K562 (cell line): ENCODE measurements at regions not wholly inside any gene's neighbourhood (a gene's known extent, or its start where the extent isn't known, plus 50 kb on each side); places are given as distances from the start of the nearest gene placed in this dataset.

Experiments
- ATAC-seq: fragments of 200-7000 bp; cut with Tn5 transposase; 3 replicates; pipeline ENCODE4 v1.9.1; 2020; ENCODE audit warnings: moderate library complexity
- BruUV-seq: library from RNA; stranded (reverse); fragments of 400-500 nt; replicated peaks from 2 replicates; lab custom pipeline; 2021; lab: Mats Ljungman, UMichigan
- CTCF ChIA-PET: fragments of 300-600 bp; formaldehyde crosslinking; extraction: SDS; loops from one replicate; lab custom pipeline; 2021; ENCODE audit warnings: low intra/inter-chr PET ratio; lab: Yijun Ruan, JAX
- POLR2A ChIA-PET: fragments of 300-600, 350-650 bp; sonication (Branson Sonifier 250); formaldehyde crosslinking; extraction: SDS; loops from one replicate; lab custom pipeline; 2021; ENCODE audit warnings: antibody characterized with exemption, inconsistent platforms; lab: Yijun Ruan, JAX
- DNase-seq, 4 experiments: peaks; one replicate each; pipeline versions ENCODE4 v3.0.0 to v3.0.0-alpha.2; 2011 to 2018; ENCODE audit warnings: low spot score in 3 of 4, mixed read lengths in 3 of 4; ENCODE audit errors: extremely low read depth in 1 of 4
- FAIRE-seq: peaks from 2 replicates; lab custom pipeline; 2011; peaks lifted over from hg19 to GRCh38; lab: Jason Lieb, UNC
- H2AFZ ChIP-seq: 2 replicates; pipeline ENCODE4 v1.6.0; 2011; ENCODE audit warnings: low read depth, low read length, control low read depth, inconsistent platforms
- H3K27ac ChIP-seq: fragments of 200-600 bp; 3 replicates; pipeline ENCODE4 v1.8.0; 2011; ENCODE audit warnings: low read depth, mild to moderate bottlenecking, control low read depth, inconsistent platforms, low read length, moderate library complexity, mixed read lengths; ENCODE audit errors: extremely low read depth
- H3K27me3 ChIP-seq, 2 experiments: fragments of 300-600 bp in 1 of 2; 2 replicates in 1 of 2; 3 replicates in 1 of 2; pipeline versions ENCODE4 v1.6.0 to v1.8.0; 2011; ENCODE audit warnings: inconsistent platforms in 2 of 2, low read length in 2 of 2, mild to moderate bottlenecking in 1 of 2, mixed read lengths in 1 of 2, moderate library complexity in 1 of 2; ENCODE audit not compliant: control insufficient read depth in 2 of 2, insufficient read depth in 2 of 2
- H3K36me3 ChIP-seq: fragments of 300-600 bp; 3 replicates; pipeline ENCODE4 v1.8.0; 2011; ENCODE audit warnings: mild to moderate bottlenecking, low read length, inconsistent platforms; ENCODE audit not compliant: control insufficient read depth, insufficient read depth
- H3K4me1 ChIP-seq, 2 experiments: fragments of 200-600 bp in 1 of 2; replicated peaks in 1 of 2; 2 replicates in 1 of 2; 3 replicates in 1 of 2; pipeline versions ENCODE4 v1.5.1 to v1.8.0; 2011; ENCODE audit warnings: inconsistent platforms in 2 of 2, low read length in 2 of 2, mild to moderate bottlenecking in 1 of 2, mixed read lengths in 1 of 2, moderate library complexity in 1 of 2; ENCODE audit not compliant: control insufficient read depth in 2 of 2, insufficient read depth in 2 of 2
- H3K4me2 ChIP-seq: 2 replicates; pipeline ENCODE4 v1.6.1; 2011; ENCODE audit warnings: low read length, control low read depth, inconsistent platforms, mixed read lengths; ENCODE audit not compliant: insufficient read depth
- H3K4me3 ChIP-seq: fragments of 200-600 bp; sonication (generic), shearing (Covaris generic); 2 replicates; pipeline ENCODE4 v1.5.1; 2016; ENCODE audit warnings: control low read depth, inconsistent platforms
- H3K79me2 ChIP-seq: fragments of 200-600 bp; 3 replicates; pipeline ENCODE4 v1.8.0; 2011; ENCODE audit warnings: low read length, inconsistent platforms; ENCODE audit not compliant: control insufficient read depth, insufficient read depth
- H3K9ac ChIP-seq, 2 experiments: 2 replicates each; pipeline versions ENCODE4 v1.6.0 to v1.6.1; 2011; ENCODE audit warnings: low read depth in 2 of 2, low read length in 2 of 2, control low read depth in 1 of 2, inconsistent platforms in 1 of 2, mild to moderate bottlenecking in 1 of 2, mixed read lengths in 1 of 2; ENCODE audit not compliant: insufficient read depth in 1 of 2
- H3K9me1 ChIP-seq: one replicate; pipeline ENCODE4 v1.6.0; 2011; ENCODE audit warnings: inconsistent platforms, mild to moderate bottlenecking, low read length, moderate library complexity; ENCODE audit not compliant: control insufficient read depth, insufficient read depth
- H3K9me3 ChIP-seq: replicated peaks from 2 replicates; pipeline ENCODE4 v1.5.1; 2011; ENCODE audit warnings: low read depth, low read length, inconsistent platforms; ENCODE audit not compliant: control insufficient read depth, insufficient read depth
- H4K20me1 ChIP-seq: replicated peaks from 2 replicates; pipeline ENCODE4 v1.6.1; 2011; ENCODE audit warnings: low read length, inconsistent platforms, mixed read lengths; ENCODE audit not compliant: control insufficient read depth, insufficient read depth
- HDAC8 ChIP-seq: fragments of 450-650 bp; IDR thresholded peaks from 2 replicates; pipeline ENCODE4 v1.6.1; 2016; ENCODE audit warnings: mild to moderate bottlenecking, missing genetic modification characterization, moderate library complexity, missing compliant biosample characterization
- LARP7 ChIP-seq: fragments of 450-650 bp; IDR thresholded peaks from 2 replicates; pipeline ENCODE4 v1.6.1; 2016
- PML ChIP-seq: IDR thresholded peaks from 2 replicates; pipeline ENCODE4 v1.6.1; 2012; ENCODE audit warnings: low read length, inconsistent platforms
- ZNF197 ChIP-seq: fragments of 200-800 bp; sonication (Bioruptor generic); IDR thresholded peaks from 2 replicates; pipeline ENCODE4 v1.6.1; 2016; ENCODE audit warnings: low read depth, missing genetic modification characterization, missing compliant biosample characterization
- ZNF274 ChIP-seq: IDR thresholded peaks from 2 replicates; pipeline ENCODE4 v1.6.1; 2011; ENCODE audit warnings: low read depth, mild to moderate bottlenecking, low read length, moderate library complexity, borderline replicate concordance
- ZNF41 ChIP-seq: fragments of 250-450 bp; sonication (Bioruptor Pico); conservative IDR thresholded peaks from 2 replicates; pipeline ENCODE4 v1.4.0; 2020; ENCODE audit warnings: mild to moderate bottlenecking
- ZNF583 ChIP-seq: fragments of 250-450 bp; sonication (Bioruptor Pico); IDR thresholded peaks from 2 replicates; pipeline ENCODE4 v1.4.0; 2020
- ZNF668 ChIP-seq: fragments of 250-450 bp; sonication (Bioruptor Pico); IDR thresholded peaks from 2 replicates; pipeline ENCODE4 v1.8.0; 2022; ENCODE audit warnings: mild to moderate bottlenecking, inconsistent platforms
- WGBS: fragments of 100-300 bp; shearing (Covaris generic); methylation state at CpG from one replicate; pipeline ENCODE4 v1.1.6; 2016; ENCODE audit warnings: low coverage, mixed read lengths; ENCODE audit not compliant: insufficient coverage; ENCODE audit errors: missing lambda C conversion rate; 5-methylcytosine and 5-hydroxymethylcytosine counted together
- in situ Hi-C: fragments of 300-500 bp; cut with MboI; formaldehyde crosslinking; loops from 4 replicates; pipeline ENCODE4 v1.15.0; 2018; ENCODE audit warnings: inconsistent platforms, mixed read lengths
- intact Hi-C: fragments of 100-400 bp; cut with micrococcal nuclease; formaldehyde crosslinking; loops from 2 replicates; pipeline ENCODE4 v1.14.2; 2022
- TF ChIP-seq, protein P1 (sequence below): fragments of 250-450 bp; sonication (Bioruptor Pico); IDR thresholded peaks from 2 replicates; pipeline ENCODE4 v1.4.0; 2020
- TF ChIP-seq, protein P2 (sequence below): fragments of 200-800 bp; sonication (Bioruptor generic); IDR thresholded peaks from 2 replicates; pipeline ENCODE4 v1.6.1; 2016; ENCODE audit warnings: missing genetic modification characterization, missing compliant biosample characterization

DNA sequence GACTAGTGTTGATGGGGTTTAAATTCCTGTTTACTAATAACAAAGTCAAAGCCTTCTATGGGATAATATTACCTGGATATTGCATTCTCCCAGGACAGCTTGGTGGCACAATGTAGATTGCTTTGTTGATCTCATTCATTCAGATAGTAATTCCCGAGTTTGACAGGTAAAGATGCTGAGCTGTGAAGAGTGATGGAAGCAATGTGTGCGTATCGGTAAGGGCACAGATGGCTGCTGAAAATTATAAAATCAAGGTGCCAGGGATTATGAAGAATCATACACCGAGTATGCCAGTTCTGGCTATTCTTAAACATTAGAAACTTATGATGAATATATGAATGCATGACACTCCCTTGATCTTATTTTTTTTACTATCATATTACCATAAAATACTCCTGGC, 100.6 kb upstream of the CNTNAP4 start:
- Histone ChIP-seq H3K4me1 (no peaks in the 10 kb centered on the region), H3K79me2 (no peaks in the 10 kb centered on the region), H3K36me3 (no peaks in the 10 kb centered on the region)
- CTCF ChIA-PET: no interaction called here
- ATAC-seq: no peak
- WGBS: 0% methylated on average over 4 of the region's 4 CpGs
- FAIRE-seq: no peak
- TF ChIP-seq ZNF274: no peak
- no peak for TF ChIP-seq ZNF583 (CRISPR knock-in tag)
- TF ChIP-seq LARP7: no peak
- TF ChIP-seq, all 486 proteins: peak for 0
- Histone ChIP-seq H3K9ac (no peak overlapping the region), H3K9me1 (no peaks in the 10 kb centered on the region), H4K20me1 (no peaks in the 10 kb centered on the region), H2AFZ (no peak overlapping the region), H3K4me2 (no peak overlapping the region), H3K4me3 (no peak overlapping the region), H3K27me3 (no peaks in the 10 kb centered on the region), H3K9me3 (0 out of 2 replicates have a peak, but pooled peaks cover under 1% of the 10 kb centered on the region), H3K27ac (no peak overlapping the region)
- intact Hi-C loops: no loop called here
- no peak for DNase-seq
- no TSS peak for BruUV-seq
- POLR2A ChIA-PET: no interaction called here
- in situ Hi-C loops: no loop called here

DNA sequence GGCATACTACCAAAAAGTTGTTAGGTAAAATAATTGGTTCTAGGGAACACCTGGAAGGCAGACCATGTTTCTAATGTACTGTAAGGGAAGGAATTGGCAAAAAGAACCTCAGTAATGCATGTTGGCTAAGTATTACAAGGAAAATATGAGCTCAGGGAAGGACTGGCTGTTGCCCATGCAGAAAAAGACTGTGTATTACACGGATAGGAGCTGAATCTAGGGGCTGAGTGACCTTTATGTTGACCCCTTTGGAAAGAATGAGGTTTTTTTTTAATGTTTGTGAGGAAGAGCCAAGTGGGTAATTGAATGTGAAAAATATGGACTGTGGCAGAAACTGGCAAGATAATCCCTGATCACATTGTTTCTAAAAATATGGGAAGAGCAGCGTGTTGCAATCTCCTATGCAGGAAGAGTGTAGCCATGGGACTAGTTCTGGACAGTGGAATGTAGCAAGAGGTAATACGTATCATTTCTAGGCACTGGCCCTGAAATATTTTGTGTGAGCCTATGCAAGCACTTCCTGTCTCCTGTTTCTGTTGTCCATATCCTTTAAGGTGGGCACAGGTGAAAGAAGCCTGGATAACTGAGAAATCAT, 95.1 kb upstream of the CNTNAP4 start:
- ChIA-PET CTCF (no interaction called here), POLR2A (no interaction called here)
- WGBS: 2% methylated on average over 3 of the region's 3 CpGs
- TF ChIP-seq HDAC8 (tag) (no peak), ZNF41 (CRISPR knock-in tag) (no peak), ZNF668 (CRISPR knock-in tag) (no peak), ZNF197 (CRISPR knock-in tag) (no peak), PML (no peak)
- TF ChIP-seq, protein P1, sequence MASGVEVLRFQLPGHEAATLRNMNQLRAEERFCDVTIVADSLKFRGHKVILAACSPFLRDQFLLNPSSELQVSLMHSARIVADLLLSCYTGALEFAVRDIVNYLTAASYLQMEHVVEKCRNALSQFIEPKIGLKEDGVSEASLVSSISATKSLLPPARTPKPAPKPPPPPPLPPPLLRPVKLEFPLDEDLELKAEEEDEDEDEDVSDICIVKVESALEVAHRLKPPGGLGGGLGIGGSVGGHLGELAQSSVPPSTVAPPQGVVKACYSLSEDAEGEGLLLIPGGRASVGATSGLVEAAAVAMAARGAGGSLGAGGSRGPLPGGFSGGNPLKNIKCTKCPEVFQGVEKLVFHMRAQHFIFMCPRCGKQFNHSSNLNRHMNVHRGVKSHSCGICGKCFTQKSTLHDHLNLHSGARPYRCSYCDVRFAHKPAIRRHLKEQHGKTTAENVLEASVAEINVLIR: no peak
- TF ChIP-seq, protein P2, sequence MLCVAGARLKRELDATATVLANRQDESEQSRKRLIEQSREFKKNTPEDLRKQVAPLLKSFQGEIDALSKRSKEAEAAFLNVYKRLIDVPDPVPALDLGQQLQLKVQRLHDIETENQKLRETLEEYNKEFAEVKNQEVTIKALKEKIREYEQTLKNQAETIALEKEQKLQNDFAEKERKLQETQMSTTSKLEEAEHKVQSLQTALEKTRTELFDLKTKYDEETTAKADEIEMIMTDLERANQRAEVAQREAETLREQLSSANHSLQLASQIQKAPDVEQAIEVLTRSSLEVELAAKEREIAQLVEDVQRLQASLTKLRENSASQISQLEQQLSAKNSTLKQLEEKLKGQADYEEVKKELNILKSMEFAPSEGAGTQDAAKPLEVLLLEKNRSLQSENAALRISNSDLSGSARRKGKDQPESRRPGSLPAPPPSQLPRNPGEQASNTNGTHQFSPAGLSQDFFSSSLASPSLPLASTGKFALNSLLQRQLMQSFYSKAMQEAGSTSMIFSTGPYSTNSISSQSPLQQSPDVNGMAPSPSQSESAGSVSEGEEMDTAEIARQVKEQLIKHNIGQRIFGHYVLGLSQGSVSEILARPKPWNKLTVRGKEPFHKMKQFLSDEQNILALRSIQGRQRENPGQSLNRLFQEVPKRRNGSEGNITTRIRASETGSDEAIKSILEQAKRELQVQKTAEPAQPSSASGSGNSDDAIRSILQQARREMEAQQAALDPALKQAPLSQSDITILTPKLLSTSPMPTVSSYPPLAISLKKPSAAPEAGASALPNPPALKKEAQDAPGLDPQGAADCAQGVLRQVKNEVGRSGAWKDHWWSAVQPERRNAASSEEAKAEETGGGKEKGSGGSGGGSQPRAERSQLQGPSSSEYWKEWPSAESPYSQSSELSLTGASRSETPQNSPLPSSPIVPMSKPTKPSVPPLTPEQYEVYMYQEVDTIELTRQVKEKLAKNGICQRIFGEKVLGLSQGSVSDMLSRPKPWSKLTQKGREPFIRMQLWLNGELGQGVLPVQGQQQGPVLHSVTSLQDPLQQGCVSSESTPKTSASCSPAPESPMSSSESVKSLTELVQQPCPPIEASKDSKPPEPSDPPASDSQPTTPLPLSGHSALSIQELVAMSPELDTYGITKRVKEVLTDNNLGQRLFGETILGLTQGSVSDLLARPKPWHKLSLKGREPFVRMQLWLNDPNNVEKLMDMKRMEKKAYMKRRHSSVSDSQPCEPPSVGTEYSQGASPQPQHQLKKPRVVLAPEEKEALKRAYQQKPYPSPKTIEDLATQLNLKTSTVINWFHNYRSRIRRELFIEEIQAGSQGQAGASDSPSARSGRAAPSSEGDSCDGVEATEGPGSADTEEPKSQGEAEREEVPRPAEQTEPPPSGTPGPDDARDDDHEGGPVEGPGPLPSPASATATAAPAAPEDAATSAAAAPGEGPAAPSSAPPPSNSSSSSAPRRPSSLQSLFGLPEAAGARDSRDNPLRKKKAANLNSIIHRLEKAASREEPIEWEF (CRISPR knock-in tag): no peak

More for the DNA sequence above, 95.1 kb upstream of the CNTNAP4 start:
- intact Hi-C loops (no loop called here), in situ Hi-C loops (no loop called here)
- Histone ChIP-seq H3K4me2 (no peak overlapping the region), H2AFZ (no peak overlapping the region), H3K27ac (no peak overlapping the region), H3K9me3 (peaks cover 2% of the 10 kb centered on the region; the same call in 1 of the 2 replicates), H3K27me3 (no peaks in the 10 kb centered on the region), H3K79me2 (no peaks in the 10 kb centered on the region), H3K9ac (no peak overlapping the region), H3K4me3 (no peak overlapping the region), H3K4me1 (no peaks in the 10 kb centered on the region), H3K36me3 (no peaks in the 10 kb centered on the region), H4K20me1 (no peaks in the 10 kb centered on the region), H3K9me1 (no peaks in the 10 kb centered on the region)
- FAIRE-seq (no peak), ATAC-seq (no peak), DNase-seq (no peak)
- BruUV-seq: no TSS peak
